RWPE2 (cell line): ENCODE measurements at regions not wholly inside any gene's neighbourhood (a gene's known extent, or its start where the extent isn't known, plus 50 kb on each side); places are given as distances from the start of the nearest gene placed in this dataset.

Experiments used
- ATAC-seq: fragments of 200-7000 bp; cut with Tn5 transposase; 3 replicates; pipeline ENCODE4 v1.9.1; 2021; ENCODE audit warnings: low read depth
- DNase-seq: peaks from one replicate; pipeline ENCODE4 v3.0.0-alpha.2; 2020; ENCODE audit warnings: low spot score
- H3K27ac ChIP-seq: fragments of 450-650 bp; 2 replicates; pipeline ENCODE4 v1.5.1; 2017; ENCODE audit warnings: mild to moderate bottlenecking; ENCODE audit not compliant: poor library complexity, severe bottlenecking
- H3K27me3 ChIP-seq: fragments of 250-450 bp; sonication (Bioruptor Pico); 2 replicates; pipeline ENCODE4 v1.5.1; 2021; ENCODE audit warnings: mild to moderate bottlenecking, moderate library complexity; ENCODE audit not compliant: insufficient read depth, poor library complexity, severe bottlenecking
- H3K36me3 ChIP-seq: fragments of 250-450 bp; sonication (Bioruptor Pico); 2 replicates; pipeline ENCODE4 v1.5.1; 2020; ENCODE audit warnings: low read depth, mild to moderate bottlenecking, moderate library complexity
- H3K4me1 ChIP-seq: fragments of 250-450 bp; sonication (Bioruptor Pico); 2 replicates; pipeline ENCODE4 v1.5.1; 2021; ENCODE audit warnings: mild to moderate bottlenecking, moderate library complexity; ENCODE audit not compliant: insufficient read depth, poor library complexity, severe bottlenecking
- H3K4me3 ChIP-seq: fragments of 250-450 bp; sonication (Bioruptor Pico); 2 replicates; pipeline ENCODE4 v1.5.1; 2021; ENCODE audit warnings: mild to moderate bottlenecking, moderate library complexity; ENCODE audit not compliant: severe bottlenecking
- H3K9me3 ChIP-seq: fragments of 250-450 bp; sonication (Bioruptor Pico); 2 replicates; pipeline ENCODE4 v1.5.1; 2021; ENCODE audit warnings: mild to moderate bottlenecking, moderate library complexity; ENCODE audit not compliant: severe bottlenecking
- CTCF ChIP-seq: fragments of 450-650 bp; IDR thresholded peaks from one replicate; pipeline ENCODE4 v1.5.1; 2017; ENCODE audit warnings: mild to moderate bottlenecking, moderate library complexity; ENCODE audit not compliant: poor library complexity, severe bottlenecking

- peak; percentile 52 for ATAC-seq
- no peaks in the 10 kb centered on the region for H3K9me3 ChIP-seq
- no peak overlapping the region for H3K27ac ChIP-seq
- peaks cover 3% of the 10 kb centered on the region for H3K4me1 ChIP-seq
- no peaks in the 10 kb centered on the region for H3K27me3 ChIP-seq
- no peak overlapping the region for H3K4me3 ChIP-seq
- no peak for TF ChIP-seq CTCF
- DNase-seq, result no peak
- H3K36me3 ChIP-seq, result no peaks in the 10 kb centered on the region
Observed at GRCh38 chr7:33774762-33775523, 130.4 kb upstream of the BMPER start.

- H3K27me3 ChIP-seq, result no peaks in the 10 kb centered on the region
- no peak for TF ChIP-seq CTCF
- no peak for DNase-seq
- H3K9me3 ChIP-seq, result no peaks in the 10 kb centered on the region
- H3K36me3 ChIP-seq, result no peaks in the 10 kb centered on the region
- H3K27ac ChIP-seq, result no peak overlapping the region
- ATAC-seq, result no peak
- H3K4me1 ChIP-seq, result peaks cover 3% of the 10 kb centered on the region
- no peak overlapping the region for H3K4me3 ChIP-seq
Observed at GRCh38 chr7:33775790-33776189, 129.5 kb upstream of the BMPER start.

GRCh38 chr7:33776788-33777187, 128.6 kb upstream of the BMPER start:
- ATAC-seq, result no peak
- Histone ChIP-seq H3K36me3 (no peaks in the 10 kb centered on the region), H3K4me1 (peaks cover 3% of the 10 kb centered on the region)

GRCh38 chr7:33778195-33778594, 127.1 kb upstream of the BMPER start:
- Histone ChIP-seq H3K9me3 (no peaks in the 10 kb centered on the region), H3K36me3 (no peaks in the 10 kb centered on the region), H3K27ac (no peak overlapping the region), H3K4me3 (no peak overlapping the region), H3K4me1 (peaks cover 2% of the 10 kb centered on the region), H3K27me3 (no peaks in the 10 kb centered on the region)
- no peak for TF ChIP-seq CTCF
- no peak for ATAC-seq
- DNase-seq, result no peak

More at GRCh38 chr7:33776788-33777187, 128.6 kb upstream of the BMPER start:
- H3K9me3 ChIP-seq, result no peaks in the 10 kb centered on the region
- H3K27me3 ChIP-seq, result no peaks in the 10 kb centered on the region
- no peak for DNase-seq
- no peak overlapping the region for H3K27ac ChIP-seq
- H3K4me3 ChIP-seq, result no peak overlapping the region
- no peak for TF ChIP-seq CTCF

- H3K36me3 ChIP-seq, result no peaks in the 10 kb centered on the region
- H3K9me3 ChIP-seq, result no peaks in the 10 kb centered on the region
- no peak overlapping the region for H3K27ac ChIP-seq
- ATAC-seq (no peak), DNase-seq (no peak)
- H3K27me3 ChIP-seq, result no peaks in the 10 kb centered on the region
- no peak overlapping the region for H3K4me3 ChIP-seq
- no peaks in the 10 kb centered on the region for H3K4me1 ChIP-seq
- TF ChIP-seq CTCF, result no peak
Observed at GRCh38 chr7:33779216-33779615, 126.1 kb upstream of the BMPER start.
